A549 (cell line): ENCODE measurements at regions not wholly inside any gene's neighbourhood (a gene's known extent, or its start where the extent isn't known, plus 50 kb on each side); places are given as distances from the start of the nearest gene placed in this dataset.

Experiments
- CEBPB ChIP-seq, 2 experiments: fragments of >200 bp in 1 of 2; sonication (Bioruptor Twin) in 1 of 2; formaldehyde crosslinking in 1 of 2; IDR thresholded peaks; 2 replicates each; pipeline ENCODE4 v1.6.1; 2012 to 2016
- CHD4 ChIP-seq: fragments of 200-600 bp; sonication (generic); IDR thresholded peaks from 2 replicates; pipeline ENCODE4 v1.6.1; 2016; ENCODE audit warnings: antibody characterized with exemption, mild to moderate bottlenecking, borderline replicate concordance
- CTCF ChIP-seq: fragments of >200 bp; sonication (Bioruptor Twin); formaldehyde crosslinking; IDR thresholded peaks from 3 replicates; pipeline ENCODE4 v1.5.1; 2016
- ESRRA ChIP-seq: fragments of 150-350 bp; IDR thresholded peaks from 2 replicates; pipeline ENCODE4 v1.6.1; 2014; ENCODE audit warnings: mild to moderate bottlenecking, low read length, borderline replicate concordance
- HMGXB4 ChIP-seq: fragments of 250-450 bp; sonication (Bioruptor Pico); IDR thresholded peaks from 2 replicates; pipeline ENCODE4 v1.5.0; 2021; ENCODE audit warnings: mild to moderate bottlenecking, moderate library complexity, borderline replicate concordance
- HOXA7 ChIP-seq: fragments of 250-450 bp; sonication (Bioruptor Pico); IDR thresholded peaks from 2 replicates; pipeline ENCODE4 v1.5.0; 2020; ENCODE audit warnings: mild to moderate bottlenecking, moderate library complexity
- JUN ChIP-seq, 2 experiments: fragments of >200 bp; sonication (Bioruptor Twin); formaldehyde crosslinking; IDR thresholded peaks; 2 replicates in 1 of 2; 3 replicates in 1 of 2; pipeline ENCODE4 v1.6.1; 2016 to 2017
- MYC ChIP-seq: IDR thresholded peaks from 2 replicates; pipeline ENCODE4 v1.6.1; 2012; ENCODE audit warnings: mild to moderate bottlenecking, inconsistent platforms, low read length, improper control_type of control experiment, borderline replicate concordance
- POLR2A ChIP-seq: IDR thresholded peaks from 2 replicates; pipeline ENCODE4 v1.6.1; 2012; ENCODE audit warnings: mild to moderate bottlenecking, low read length
- SREBF2 ChIP-seq: fragments of 450-650 bp; IDR thresholded peaks from 2 replicates; pipeline ENCODE4 v1.6.1; 2014; ENCODE audit warnings: mild to moderate bottlenecking, moderate library complexity
- TF ChIP-seq, protein P1 (sequence below): IDR thresholded peaks from 2 replicates; pipeline ENCODE4 v1.6.1; 2012
- TF ChIP-seq, protein P2 (sequence below): fragments of >200 bp; sonication (Bioruptor Twin); formaldehyde crosslinking; IDR thresholded peaks from 3 replicates; pipeline ENCODE4 v1.6.1; 2016

DNA sequence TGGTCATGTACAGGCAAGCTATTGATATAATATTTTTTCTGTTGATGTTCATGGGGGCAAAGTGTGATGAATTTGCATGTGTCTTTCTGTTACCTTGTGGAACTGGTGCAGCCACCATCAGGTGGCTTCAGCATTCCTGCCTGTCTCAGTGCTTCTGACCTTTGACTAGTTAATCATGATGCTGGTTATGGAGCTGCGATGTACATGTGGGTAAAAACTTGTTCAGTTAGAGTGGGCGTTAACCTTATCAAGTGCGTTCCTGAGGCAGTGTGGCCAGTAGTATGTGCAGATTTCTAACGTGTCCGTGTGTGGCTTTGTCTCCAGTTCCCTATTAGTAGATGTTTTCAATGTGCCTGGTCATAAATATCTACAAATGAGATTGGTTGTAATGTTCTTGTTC lies 127.4 kb upstream of the ZSWIM2 start:
- TF ChIP-seq POLR2A (no peak), CEBPB (IDR thresholded peaks at IDR 0.05) (no peak), CTCF (no peak), HOXA7 (CRISPR knock-in tag) (no peak), SREBF2 (no peak), JUN (IDR thresholded peaks at IDR 0.05) (no peak), HMGXB4 (CRISPR knock-in tag) (no peak), MYC (no peak), CHD4 (no peak), ESRRA (no peak)
- TF ChIP-seq, protein P1, sequence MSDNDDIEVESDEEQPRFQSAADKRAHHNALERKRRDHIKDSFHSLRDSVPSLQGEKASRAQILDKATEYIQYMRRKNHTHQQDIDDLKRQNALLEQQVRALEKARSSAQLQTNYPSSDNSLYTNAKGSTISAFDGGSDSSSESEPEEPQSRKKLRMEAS, result no peak
- TF ChIP-seq, protein P2, sequence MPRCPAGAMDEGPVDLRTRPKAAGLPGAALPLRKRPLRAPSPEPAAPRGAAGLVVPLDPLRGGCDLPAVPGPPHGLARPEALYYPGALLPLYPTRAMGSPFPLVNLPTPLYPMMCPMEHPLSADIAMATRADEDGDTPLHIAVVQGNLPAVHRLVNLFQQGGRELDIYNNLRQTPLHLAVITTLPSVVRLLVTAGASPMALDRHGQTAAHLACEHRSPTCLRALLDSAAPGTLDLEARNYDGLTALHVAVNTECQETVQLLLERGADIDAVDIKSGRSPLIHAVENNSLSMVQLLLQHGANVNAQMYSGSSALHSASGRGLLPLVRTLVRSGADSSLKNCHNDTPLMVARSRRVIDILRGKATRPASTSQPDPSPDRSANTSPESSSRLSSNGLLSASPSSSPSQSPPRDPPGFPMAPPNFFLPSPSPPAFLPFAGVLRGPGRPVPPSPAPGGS, result no peak
